Activated CD4-positive, alpha-beta memory T cell treated with anti-CD3 and anti-CD28 coated beads, Interleukin-2, amount 10 ng/mL, durations not matched to agents 7 days and 5 days (primary cell): ENCODE measurements at regions not wholly inside any gene's neighbourhood (a gene's known extent, or its start where the extent isn't known, plus 50 kb on each side); places are given as distances from the start of the nearest gene placed in this dataset.

Source experiments
- CTCF ChIA-PET: fragments of 350-600 bp; sonication (Branson Sonifier 250); formaldehyde crosslinking; loops from one replicate; lab custom pipeline; 2021; ENCODE audit warnings: antibody characterized with exemption, inconsistent platforms; lab: Charles Lee
- POLR2A ChIA-PET: fragments of 350-600 bp; sonication (Branson Sonifier 250); formaldehyde crosslinking; loops from one replicate; lab custom pipeline; 2021; ENCODE audit warnings: antibody characterized with exemption; lab: Charles Lee
- DNase-seq: peaks from one replicate; pipeline ENCODE4 v3.0.0-alpha.2; 2020
- H3K27ac Mint-ChIP-seq: one replicate; pipeline ENCODE4 v1.8.0; 2021; ENCODE audit warnings: mild to moderate bottlenecking, mixed read lengths
- H3K27me3 Mint-ChIP-seq: one replicate; pipeline ENCODE4 v1.8.0; 2021; ENCODE audit warnings: mixed read lengths
- H3K36me3 Mint-ChIP-seq: one replicate; pipeline ENCODE4 v1.8.0; 2021; ENCODE audit warnings: low read depth, mixed read lengths
- H3K4me1 Mint-ChIP-seq: one replicate; pipeline ENCODE4 v1.8.0; 2021; ENCODE audit warnings: mixed read lengths
- H3K4me3 Mint-ChIP-seq: one replicate; pipeline ENCODE4 v1.8.0; 2021; ENCODE audit warnings: mild to moderate bottlenecking, mixed read lengths
- H3K9me3 Mint-ChIP-seq: one replicate; pipeline ENCODE4 v1.8.0; 2021; ENCODE audit warnings: mixed read lengths

GRCh38 chr2:2758793-2759367 lies 427.8 kb upstream of the MYT1L start:
- POLR2A ChIA-PET: no interaction called here
- H3K27ac Mint-ChIP-seq: no peak overlapping the region
- no peaks in the 10 kb centered on the region for H3K4me1 Mint-ChIP-seq
- no peak for DNase-seq
- H3K9me3 Mint-ChIP-seq: peaks cover 5% of the 10 kb centered on the region
- no peaks in the 10 kb centered on the region for H3K36me3 Mint-ChIP-seq
- H3K27me3 Mint-ChIP-seq: no peaks in the 10 kb centered on the region
- CTCF ChIA-PET: no interaction called here
- no peak overlapping the region for H3K4me3 Mint-ChIP-seq

- CTCF ChIA-PET: no interaction called here
- H3K9me3 Mint-ChIP-seq: peaks cover 11% of the 10 kb centered on the region
- H3K4me1 Mint-ChIP-seq: no peaks in the 10 kb centered on the region
- no peaks in the 10 kb centered on the region for H3K36me3 Mint-ChIP-seq
- H3K27ac Mint-ChIP-seq: no peak overlapping the region
- H3K27me3 Mint-ChIP-seq: no peaks in the 10 kb centered on the region
- no peak for DNase-seq
- POLR2A ChIA-PET: no interaction called here
- no peak overlapping the region for H3K4me3 Mint-ChIP-seq
These were observed 426.7 kb upstream of the MYT1L start for GRCh38 chr2:2757764-2758163.

GRCh38 chr2:2756886-2757285 lies 425.8 kb upstream of the MYT1L start:
- Mint-ChIP-seq H3K27me3 (no peaks in the 10 kb centered on the region), H3K4me1 (no peaks in the 10 kb centered on the region), H3K36me3 (no peaks in the 10 kb centered on the region), H3K27ac (no peak overlapping the region), H3K4me3 (no peak overlapping the region), H3K9me3 (peaks cover 12% of the 10 kb centered on the region)
- ChIA-PET POLR2A (no interaction called here), CTCF (no interaction called here)
- DNase-seq: no peak

GRCh38 chr2:2755990-2756389 lies 424.9 kb upstream of the MYT1L start:
- no peaks in the 10 kb centered on the region for H3K4me1 Mint-ChIP-seq
- no peaks in the 10 kb centered on the region for H3K36me3 Mint-ChIP-seq
- peaks cover 17% of the 10 kb centered on the region for H3K9me3 Mint-ChIP-seq
- CTCF ChIA-PET: no interaction called here
- H3K4me3 Mint-ChIP-seq: no peak overlapping the region
- no peak overlapping the region for H3K27ac Mint-ChIP-seq
- no peaks in the 10 kb centered on the region for H3K27me3 Mint-ChIP-seq
- POLR2A ChIA-PET: no interaction called here
- no peak for DNase-seq

- CTCF ChIA-PET: no interaction called here
- DNase-seq: no peak
These were observed 423.9 kb upstream of the MYT1L start for GRCh38 chr2:2754940-2755339.

GRCh38 chr2:2751715-2752315 lies 420.7 kb upstream of the MYT1L start:
- H3K4me3 Mint-ChIP-seq: no peak overlapping the region
- no peak overlapping the region for H3K27ac Mint-ChIP-seq
- POLR2A ChIA-PET: no interaction called here
- CTCF ChIA-PET: no interaction called here
- H3K4me1 Mint-ChIP-seq: no peaks in the 10 kb centered on the region
- DNase-seq: no peak
- H3K27me3 Mint-ChIP-seq: no peaks in the 10 kb centered on the region
- no peaks in the 10 kb centered on the region for H3K36me3 Mint-ChIP-seq
- H3K9me3 Mint-ChIP-seq: peaks cover 22% of the 10 kb centered on the region

More at GRCh38 chr2:2754940-2755339, 423.9 kb upstream of the MYT1L start:
- POLR2A ChIA-PET: no interaction called here
- Mint-ChIP-seq H3K27ac (no peak overlapping the region), H3K4me3 (no peak overlapping the region), H3K36me3 (no peaks in the 10 kb centered on the region), H3K9me3 (peaks cover 21% of the 10 kb centered on the region), H3K27me3 (no peaks in the 10 kb centered on the region), H3K4me1 (no peaks in the 10 kb centered on the region)

- Mint-ChIP-seq H3K4me1 (no peaks in the 10 kb centered on the region), H3K27me3 (no peaks in the 10 kb centered on the region), H3K9me3 (peaks cover 22% of the 10 kb centered on the region), H3K36me3 (no peaks in the 10 kb centered on the region), H3K4me3 (no peak overlapping the region), H3K27ac (no peak overlapping the region)
- ChIA-PET POLR2A (no interaction called here), CTCF (no interaction called here)
- no peak for DNase-seq
These were observed 420.0 kb upstream of the MYT1L start for GRCh38 chr2:2750867-2751714.

GRCh38 chr2:2749206-2749598 lies 418.1 kb upstream of the MYT1L start:
- H3K4me1 Mint-ChIP-seq: no peaks in the 10 kb centered on the region
- H3K36me3 Mint-ChIP-seq: no peaks in the 10 kb centered on the region
- no peaks in the 10 kb centered on the region for H3K27me3 Mint-ChIP-seq
- POLR2A ChIA-PET: no interaction called here
- DNase-seq: no peak
- no peak overlapping the region for H3K4me3 Mint-ChIP-seq
- no peak overlapping the region for H3K27ac Mint-ChIP-seq
- CTCF ChIA-PET: no interaction called here
- H3K9me3 Mint-ChIP-seq: peaks cover 17% of the 10 kb centered on the region

GRCh38 chr2:2748399-2749205 lies 417.5 kb upstream of the MYT1L start:
- no peak overlapping the region for H3K27ac Mint-ChIP-seq
- no peak overlapping the region for H3K4me3 Mint-ChIP-seq
- H3K27me3 Mint-ChIP-seq: no peaks in the 10 kb centered on the region
- no peak for DNase-seq
- H3K36me3 Mint-ChIP-seq: no peaks in the 10 kb centered on the region
- POLR2A ChIA-PET: no interaction called here
- CTCF ChIA-PET: no interaction called here
- peaks cover 17% of the 10 kb centered on the region for H3K9me3 Mint-ChIP-seq
- H3K4me1 Mint-ChIP-seq: no peaks in the 10 kb centered on the region

GRCh38 chr2:2747797-2748301 lies 416.8 kb upstream of the MYT1L start:
- no peak overlapping the region for H3K27ac Mint-ChIP-seq
- no peaks in the 10 kb centered on the region for H3K4me1 Mint-ChIP-seq
- no peak overlapping the region for H3K4me3 Mint-ChIP-seq
- H3K9me3 Mint-ChIP-seq: peaks cover 12% of the 10 kb centered on the region
- ChIA-PET CTCF (no interaction called here), POLR2A (no interaction called here)
- DNase-seq: no peak
- no peaks in the 10 kb centered on the region for H3K36me3 Mint-ChIP-seq
- H3K27me3 Mint-ChIP-seq: no peaks in the 10 kb centered on the region

GRCh38 chr2:2746731-2747130 lies 415.7 kb upstream of the MYT1L start:
- no peaks in the 10 kb centered on the region for H3K36me3 Mint-ChIP-seq
- DNase-seq: no peak
- ChIA-PET POLR2A (no interaction called here), CTCF (no interaction called here)
- H3K27me3 Mint-ChIP-seq: no peaks in the 10 kb centered on the region
- H3K9me3 Mint-ChIP-seq: peaks cover 9% of the 10 kb centered on the region
- H3K4me3 Mint-ChIP-seq: no peak overlapping the region
- H3K4me1 Mint-ChIP-seq: no peaks in the 10 kb centered on the region
- H3K27ac Mint-ChIP-seq: no peak overlapping the region

GRCh38 chr2:2744958-2745715 lies 414.1 kb upstream of the MYT1L start:
- Mint-ChIP-seq H3K4me3 (no peak overlapping the region), H3K36me3 (no peaks in the 10 kb centered on the region), H3K27ac (no peak overlapping the region), H3K27me3 (no peaks in the 10 kb centered on the region), H3K9me3 (peaks cover 3% of the 10 kb centered on the region), H3K4me1 (no peaks in the 10 kb centered on the region)
- ChIA-PET CTCF (no interaction called here), POLR2A (no interaction called here)
- DNase-seq: no peak
